NCI-H1694 treated with DMSO at 0.1 percent for 48 hours (cell line): ENCODE measurements at regions not wholly inside any gene's neighbourhood (a gene's known extent, or its start where the extent isn't known, plus 50 kb on each side); places are given as distances from the start of the nearest gene placed in this dataset.

Source experiments
- DNase-seq: peaks from one replicate; lab custom pipeline; 2025; lab: John Stamatoyannopoulos, UW

DNA sequence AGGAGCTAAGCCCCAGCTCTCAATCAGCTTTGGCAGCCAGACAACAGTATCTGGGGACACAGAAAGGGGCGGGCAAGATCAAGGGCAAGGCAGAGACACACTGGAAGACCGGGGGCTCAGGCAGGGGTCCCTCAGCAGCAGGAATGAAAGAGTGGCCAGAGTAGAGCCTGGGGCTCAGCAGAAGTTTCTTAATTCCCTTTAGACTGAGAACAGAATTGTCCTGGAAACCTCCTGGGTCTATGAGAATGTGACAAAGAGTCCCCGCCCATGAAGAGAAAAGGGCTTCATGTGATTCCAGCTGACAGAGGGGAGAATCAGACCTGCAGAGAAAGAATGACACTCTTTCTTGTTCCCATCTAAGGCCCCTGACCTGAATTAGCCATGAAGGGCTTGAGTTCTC is 95.2 kb upstream of the CTNNB1 start:
- no peak for DNase-seq

DNA sequence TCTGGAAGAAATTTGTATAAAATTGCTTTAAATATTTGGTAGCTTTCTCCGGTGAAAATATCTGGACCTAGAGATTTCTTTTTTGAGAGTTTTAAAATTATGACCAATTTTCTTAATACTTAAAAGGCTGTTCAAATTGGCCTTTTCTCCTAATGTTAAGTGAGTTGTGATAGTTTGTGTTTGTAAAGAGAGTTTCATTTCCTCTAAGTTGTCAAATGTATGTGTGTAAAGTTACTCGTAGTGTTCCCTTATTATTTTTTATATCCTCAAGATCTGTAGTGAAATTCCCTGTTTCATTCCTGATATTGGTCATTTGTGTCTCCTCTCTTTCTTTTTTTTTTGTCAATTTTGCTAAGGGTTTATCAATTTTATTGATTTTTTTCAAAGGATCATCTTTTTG is 92.6 kb upstream of the CTNNB1 start:
- no peak for DNase-seq

DNA sequence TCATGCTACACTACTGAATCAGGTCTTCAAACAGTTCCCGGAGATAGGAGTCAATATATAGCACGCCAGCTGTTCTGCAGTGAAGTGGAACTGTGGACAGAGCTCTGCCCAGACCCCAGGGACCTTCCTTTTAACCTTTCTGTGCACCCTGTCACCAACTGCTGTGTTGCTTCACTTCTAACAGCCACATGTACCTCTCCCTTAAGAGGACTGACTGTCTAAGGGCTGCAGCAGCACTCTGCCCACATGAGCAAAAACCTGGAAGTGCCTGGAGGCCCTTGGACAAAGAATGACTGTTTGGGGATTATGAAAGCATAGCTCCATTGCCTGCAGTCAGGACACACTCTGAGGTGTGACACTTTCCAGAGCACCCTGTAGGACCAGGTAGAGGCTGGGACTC is 88.3 kb upstream of the CTNNB1 start:
- no peak for DNase-seq

DNA sequence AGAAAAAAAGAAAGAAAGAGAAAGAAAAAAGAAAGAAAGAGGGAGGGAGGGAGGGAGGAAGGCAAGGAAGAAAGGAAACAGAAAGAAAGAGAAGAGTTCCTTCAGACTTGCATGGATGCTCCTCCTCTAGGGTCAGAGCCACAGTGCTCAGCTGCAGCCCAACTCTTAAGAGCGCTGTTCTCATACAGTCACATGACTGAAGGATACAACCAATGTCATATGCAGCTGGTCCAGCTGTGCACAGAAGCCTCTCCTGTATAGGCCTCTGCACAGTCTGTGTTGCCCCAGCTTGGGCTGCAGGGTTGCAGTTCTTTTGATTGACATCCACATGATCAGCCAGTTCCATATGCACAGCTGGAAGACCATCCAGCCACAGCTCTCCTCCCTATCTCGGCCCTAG is 86.8 kb upstream of the CTNNB1 start:
- no peak for DNase-seq

DNA sequence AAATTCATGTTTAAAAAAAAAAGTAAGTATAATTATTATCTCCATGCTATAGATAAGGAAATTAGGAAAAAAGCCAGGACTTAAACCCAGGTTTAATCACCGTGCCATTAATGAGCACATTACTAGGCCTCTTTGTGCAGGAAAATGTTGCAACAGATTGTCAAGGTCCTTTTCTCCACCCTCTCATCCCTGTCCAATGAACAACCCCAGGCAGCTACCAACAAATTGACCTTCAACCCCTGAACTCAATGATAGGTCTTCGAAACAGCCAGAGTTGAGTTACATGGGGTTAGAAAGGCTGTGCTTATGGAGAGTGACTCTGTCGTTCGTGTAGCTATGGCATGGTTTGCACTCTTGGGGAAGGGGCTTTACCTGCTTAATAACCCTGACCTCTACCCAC is 84.2 kb upstream of the CTNNB1 start:
- no peak for DNase-seq

DNA sequence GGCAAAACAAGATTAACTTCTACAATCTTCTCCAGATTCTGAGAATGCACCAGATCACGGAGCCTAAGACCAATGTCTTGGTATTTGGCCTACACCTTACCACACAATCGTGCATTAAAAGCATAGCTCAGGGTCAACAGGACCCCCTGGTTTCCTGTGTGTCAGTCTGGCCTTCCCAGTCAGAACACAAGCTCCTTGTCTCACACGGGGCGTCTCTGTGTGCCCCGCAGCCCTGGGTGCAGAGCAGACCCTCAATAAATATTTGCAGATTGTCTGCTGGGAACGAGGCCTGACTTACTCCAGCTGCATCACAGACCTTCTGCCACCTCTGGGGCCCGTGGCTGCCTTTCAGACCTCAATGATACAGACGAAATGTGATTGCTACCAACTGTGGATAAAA is 82.5 kb upstream of the CTNNB1 start:
- DNase-seq: no peak

DNA sequence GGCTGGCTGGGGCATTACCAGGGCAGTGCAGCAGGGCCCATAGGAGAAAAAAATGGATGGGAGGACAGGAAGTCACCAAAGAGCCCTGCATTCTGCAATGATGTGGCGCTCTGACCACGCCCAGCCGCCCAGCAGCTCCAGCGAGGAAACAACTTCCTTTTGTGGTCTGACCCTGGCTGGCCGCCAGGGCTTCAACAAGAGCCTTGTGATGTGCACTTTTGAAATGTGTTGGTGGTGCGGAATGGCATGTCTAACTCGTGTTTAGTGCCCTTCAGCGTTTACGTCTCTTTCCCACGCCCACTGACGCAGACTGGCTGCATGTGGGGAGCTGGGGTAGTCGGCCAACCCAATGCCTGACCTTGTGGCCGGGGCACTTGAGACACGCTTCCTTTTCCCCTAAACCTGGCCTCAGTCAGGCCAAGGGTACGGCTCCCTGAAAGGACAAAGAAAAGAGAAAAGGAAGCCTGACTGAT is 81.9 kb upstream of the CTNNB1 start:
- DNase-seq: no peak

DNA sequence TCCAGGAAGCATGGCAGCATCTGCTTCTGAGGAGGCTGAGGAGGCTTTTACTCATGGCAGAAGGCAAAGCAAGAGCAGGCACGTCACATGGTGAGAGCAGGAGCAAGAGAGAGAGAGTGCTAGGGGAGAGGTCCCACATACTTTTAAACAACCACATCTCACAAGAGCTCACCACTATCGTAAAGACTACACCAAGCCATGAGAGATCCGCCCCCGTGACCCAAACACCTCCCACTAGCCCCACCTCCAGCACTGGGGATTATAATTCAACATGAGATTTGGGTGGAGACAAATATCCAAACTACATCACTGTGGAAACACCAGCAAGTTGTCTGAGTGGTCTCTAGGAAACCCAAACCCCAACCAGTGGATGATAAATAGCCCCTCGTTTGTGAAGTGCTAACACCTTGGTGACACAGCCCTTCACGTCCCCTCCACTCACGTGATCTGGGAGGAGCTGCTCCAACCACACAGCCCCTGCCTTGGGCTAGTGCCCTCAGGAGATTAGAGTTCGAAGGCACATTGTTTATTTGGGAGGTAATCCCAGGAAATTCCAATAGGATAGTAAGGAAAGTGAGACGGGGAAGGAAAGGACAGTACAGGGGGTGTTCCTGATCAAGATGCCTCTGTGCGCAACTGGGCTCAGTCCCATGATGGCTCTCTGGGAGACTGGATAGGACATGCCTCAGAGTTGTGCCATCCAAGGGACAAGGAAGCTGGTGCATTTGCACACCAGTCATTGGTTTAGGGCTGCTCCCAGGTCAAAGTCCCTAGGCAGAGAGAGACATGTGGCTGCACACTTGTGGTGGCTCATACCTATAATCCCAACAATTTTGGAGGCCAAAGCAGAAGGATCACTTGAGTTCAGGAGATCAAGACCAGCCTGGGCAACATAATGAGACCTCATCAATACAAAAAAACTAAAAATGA is 80.6 kb upstream of the CTNNB1 start:
- DNase-seq: no peak

DNA sequence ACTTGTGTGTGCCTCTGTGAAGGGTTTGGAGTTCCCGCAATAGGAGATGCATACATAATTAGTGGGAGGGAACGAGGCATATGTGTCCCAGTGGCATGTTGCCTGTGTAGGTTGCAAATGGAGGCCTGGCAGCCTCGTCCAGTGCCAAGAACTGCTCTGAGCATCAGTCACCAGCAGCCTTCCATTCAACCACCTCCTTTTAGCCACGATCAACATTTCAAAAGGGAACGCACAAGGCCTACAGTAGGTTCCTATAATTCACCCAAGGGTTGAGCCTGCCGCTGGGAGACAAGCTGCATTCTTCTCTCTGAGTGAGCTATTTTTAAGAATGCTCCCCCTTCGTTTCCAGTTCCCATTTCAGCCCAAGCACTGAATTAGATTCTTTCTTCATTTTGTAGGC is 78.8 kb upstream of the CTNNB1 start:
- no peak for DNase-seq

DNA sequence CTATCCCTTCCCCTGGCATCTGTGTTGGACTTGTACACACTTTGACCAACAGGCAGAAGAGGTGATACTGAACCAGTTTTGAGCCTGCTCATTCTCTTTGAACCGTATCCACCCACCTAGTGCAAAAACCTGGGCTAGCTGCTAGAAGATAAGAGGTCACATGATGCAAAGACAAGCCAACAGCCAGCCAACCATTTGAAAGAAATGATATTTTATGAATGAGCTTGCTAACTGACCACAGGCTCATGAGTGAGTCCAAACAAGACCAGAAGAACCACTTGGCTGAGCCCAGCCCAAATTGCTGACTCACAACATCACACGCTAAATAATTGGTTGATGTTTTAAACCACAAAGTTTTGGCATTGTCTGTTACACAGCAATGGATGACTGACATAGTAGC is 74.0 kb upstream of the CTNNB1 start:
- no peak for DNase-seq

DNA sequence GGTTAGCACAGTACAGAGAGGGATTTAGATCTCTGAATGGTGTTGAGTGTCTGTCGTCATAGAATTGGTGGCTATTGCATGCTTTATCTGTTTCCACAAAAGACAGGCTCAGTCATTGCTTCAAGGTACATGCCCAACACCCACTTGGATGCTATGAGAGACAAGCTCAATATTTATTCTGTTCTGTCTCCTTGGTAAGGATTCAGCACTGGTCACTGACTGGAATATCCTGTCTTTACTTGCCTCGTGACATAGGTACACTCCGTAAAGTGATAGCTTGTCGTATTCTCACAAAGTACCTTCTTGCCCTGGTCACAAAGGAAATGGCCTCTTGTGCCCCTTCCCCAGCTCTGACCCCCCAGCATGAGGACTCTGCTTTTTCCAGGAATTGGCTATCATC is 72.8 kb upstream of the CTNNB1 start:
- no peak for DNase-seq

DNA sequence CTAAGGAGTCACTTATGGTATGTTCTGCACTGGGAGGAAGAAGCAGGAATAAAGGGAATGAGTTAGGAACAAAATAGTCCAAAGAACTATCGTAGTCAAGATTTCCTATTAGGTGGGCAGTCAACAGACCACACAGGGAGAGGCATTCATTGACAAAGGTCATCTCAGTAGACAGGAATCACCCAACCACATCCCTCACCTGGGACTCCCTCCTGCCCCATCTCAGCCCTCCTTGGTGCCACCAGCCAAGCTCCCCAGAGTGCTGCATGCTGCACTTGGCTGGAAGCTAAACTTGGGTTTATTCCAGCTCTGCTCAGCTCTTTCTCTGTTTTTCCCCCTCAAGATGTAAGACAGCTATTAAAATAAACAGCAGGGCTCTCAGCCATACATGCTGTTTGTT is 72.3 kb upstream of the CTNNB1 start:
- no peak for DNase-seq

DNA sequence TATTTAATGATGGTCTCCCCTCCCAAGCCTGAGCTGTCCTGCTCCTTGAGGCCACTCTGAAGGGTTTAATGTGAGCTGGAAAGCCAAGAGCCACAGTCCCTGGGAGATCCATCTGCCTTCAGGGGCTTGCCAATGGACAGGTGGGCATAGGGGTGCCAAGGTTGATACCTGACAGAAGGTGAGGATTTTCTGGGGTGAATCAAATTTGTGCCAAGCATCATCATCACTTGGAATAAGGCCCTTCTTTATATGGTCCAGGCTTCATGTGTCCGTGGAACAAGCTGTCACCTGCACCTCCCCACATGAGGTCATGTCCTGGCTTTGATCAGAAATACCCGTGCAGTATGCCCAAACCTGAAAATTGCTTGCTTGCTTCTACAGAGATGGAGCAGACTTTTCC is 71.9 kb upstream of the CTNNB1 start:
- DNase-seq: no peak

DNA sequence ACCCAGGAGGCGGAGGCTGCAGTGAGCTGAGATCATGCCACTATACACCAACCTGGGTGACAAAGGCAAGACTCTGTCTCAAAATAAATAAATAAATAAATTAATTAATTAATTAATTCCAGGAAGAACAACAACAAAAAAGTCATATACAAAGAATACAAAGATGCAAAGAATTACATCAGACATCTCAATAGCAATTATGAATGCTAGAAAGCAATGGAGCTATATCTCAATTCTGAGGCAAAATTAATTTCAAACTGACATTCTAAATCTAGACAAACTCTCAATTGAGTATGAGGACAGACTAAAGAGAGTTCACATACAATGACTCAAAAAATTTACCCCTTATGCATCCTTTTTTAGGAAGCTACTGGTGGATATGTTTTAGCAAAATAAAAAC is 69.6 kb upstream of the CTNNB1 start:
- no peak for DNase-seq

DNA sequence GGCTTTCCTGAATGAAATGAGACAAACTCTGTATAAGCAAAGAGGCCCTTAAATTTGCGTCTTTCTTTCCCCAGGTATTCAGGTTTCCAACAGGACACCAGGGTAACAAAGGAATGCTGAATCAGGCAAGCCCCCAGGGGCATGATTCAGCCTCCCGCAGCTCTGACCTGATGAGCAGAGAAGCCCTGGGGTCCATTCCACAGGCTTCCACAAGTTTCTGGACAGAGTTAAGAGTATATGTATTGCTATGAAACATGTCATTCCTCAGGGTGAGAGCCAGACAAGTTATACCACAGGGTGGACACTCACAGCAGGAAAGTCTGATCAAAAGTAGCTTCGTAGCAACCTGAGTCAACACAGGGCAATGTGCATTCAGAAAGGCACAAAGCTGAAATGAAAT is 68.1 kb upstream of the CTNNB1 start:
- DNase-seq: no peak

DNA sequence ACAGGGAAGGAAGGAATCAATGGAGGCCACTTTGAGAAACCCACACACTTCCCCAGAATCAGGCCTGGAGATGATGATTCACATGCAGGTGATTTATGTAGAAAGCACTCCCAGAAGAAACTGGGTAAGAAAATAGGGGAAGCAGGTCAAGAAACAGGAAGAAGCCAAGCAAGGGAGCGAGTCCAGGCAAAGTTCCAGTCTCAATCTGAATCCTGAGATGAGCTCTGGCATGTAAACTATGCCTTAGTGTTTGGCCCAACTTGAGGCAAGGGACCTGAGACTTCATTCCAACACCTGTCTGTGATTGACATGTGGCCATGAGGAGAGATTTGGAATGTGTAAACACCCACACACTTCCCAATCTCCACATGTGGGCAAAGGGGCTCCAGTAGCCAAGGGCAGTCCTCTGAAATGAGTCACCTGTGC is 61.6 kb upstream of the CTNNB1 start:
- DNase-seq: no peak

DNA sequence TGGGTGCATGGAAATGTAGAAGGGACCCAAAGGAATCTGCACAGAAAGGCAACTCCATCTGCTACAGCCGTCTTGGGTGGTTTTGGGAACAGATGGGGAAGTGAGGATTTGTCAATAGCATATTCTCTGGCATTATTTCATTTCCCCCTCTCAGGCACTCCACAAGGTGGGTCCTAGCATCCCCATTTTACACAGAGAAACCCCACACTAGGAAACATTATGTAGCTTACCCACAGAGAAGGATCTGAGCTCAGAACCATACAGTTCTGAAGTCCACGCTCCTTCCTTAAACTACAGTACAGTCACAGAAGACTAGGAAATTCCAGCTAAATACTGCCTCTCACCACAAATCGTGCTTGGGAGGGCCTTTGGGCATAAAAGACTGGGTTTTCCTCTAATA is 61.2 kb upstream of the CTNNB1 start:
- no peak for DNase-seq

DNA sequence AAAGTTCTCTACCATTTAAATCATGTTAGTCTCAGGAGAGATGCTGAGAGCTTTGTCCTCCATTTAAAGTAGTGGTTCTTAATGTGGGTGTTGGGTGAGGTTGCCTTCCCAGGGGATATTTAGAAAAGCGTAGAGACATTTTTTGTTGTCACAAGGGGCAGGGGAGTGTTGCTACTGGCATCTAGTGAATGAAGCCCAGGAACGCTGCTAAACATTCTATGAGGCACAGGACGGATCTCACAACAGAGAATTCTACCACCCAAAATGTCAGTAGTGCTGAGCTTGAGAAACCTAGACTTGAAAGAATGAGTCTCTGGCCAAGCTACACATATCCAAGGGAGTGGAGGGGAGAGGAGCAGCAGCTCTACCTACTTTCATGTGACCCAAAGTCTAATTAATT is 60.7 kb upstream of the CTNNB1 start:
- DNase-seq: no peak

DNA sequence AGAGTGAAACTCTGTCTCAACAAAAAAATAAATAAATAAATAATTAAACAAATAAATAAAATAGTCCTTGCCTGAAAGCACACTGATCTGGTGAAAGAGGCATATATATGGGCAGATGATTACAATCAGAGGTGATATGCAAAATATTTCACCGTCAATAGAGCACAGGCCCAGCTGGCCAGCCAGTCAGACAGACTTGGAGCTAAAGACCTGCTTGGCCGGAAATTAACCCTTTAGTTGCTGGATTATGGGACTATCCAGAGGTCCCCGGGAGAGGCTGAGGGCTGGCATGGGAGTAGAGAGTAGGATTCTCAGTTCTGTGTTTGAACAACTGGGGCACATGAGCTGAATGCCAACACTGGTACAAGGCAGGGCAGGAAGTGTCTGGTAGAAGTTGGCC is 59.1 kb upstream of the CTNNB1 start:
- DNase-seq: no peak

DNA sequence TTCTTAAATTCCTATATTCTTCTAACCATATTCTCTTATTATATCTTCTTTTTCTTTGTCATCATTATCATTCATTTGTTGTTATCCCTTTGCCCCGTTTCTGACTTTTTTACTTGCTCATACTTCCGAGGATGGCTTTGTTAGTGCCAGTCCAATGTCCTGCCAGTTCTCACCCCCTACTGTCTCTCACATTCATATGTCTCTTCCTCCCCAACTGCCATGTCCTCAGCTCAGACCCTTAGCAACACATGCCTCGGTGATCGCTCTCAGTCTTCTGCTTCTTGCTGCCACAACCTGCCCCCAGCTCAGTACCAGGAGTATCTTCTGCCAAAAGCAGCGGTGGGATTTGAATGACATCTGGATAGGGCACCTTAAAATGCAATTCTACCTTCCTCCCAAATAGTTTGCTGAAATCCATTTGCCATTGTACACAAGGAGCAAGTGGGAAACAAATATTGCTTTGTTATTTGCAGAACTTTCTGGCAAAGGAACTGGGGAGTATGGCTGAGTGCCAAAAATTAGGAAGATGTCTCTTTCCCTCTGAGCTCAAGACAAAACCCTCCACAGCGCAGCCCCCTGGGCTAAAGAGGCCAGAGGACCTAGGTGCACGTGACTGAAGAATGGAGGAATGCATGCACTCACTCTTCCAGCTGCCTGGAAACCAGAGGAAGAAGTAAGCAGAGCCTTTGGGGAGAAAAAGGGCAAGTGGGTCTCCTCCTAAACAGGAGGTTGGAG is 57.7 kb upstream of the CTNNB1 start:
- no peak for DNase-seq

DNA sequence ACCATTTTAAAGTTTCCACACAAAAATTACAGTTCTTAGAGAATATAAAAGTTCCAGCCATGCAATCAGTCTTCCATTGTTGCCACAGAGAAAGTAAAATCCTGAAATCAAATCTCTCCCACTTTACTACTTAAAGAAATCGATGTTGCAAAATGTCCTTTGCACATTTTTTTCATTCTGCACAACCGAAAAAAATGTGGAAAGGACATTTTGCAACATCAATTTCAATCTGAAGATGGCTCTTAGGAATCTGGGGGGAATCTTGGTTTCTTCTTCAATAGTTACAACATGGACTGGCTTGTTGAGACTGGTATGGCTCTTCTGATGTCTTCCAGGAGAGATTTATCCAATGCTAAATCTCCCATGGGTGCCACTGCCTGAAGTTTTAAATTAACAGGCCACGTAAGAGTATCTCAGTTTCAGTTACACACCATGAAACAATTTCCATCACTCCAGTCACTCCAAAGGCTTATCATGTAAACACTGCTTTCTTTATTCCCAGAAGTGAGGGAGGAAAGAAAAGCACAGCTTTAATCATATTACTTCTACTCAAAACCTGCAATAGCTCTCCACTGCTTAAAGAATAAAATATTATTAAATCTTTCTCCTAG is 55.8 kb upstream of the CTNNB1 start:
- no peak for DNase-seq

DNA sequence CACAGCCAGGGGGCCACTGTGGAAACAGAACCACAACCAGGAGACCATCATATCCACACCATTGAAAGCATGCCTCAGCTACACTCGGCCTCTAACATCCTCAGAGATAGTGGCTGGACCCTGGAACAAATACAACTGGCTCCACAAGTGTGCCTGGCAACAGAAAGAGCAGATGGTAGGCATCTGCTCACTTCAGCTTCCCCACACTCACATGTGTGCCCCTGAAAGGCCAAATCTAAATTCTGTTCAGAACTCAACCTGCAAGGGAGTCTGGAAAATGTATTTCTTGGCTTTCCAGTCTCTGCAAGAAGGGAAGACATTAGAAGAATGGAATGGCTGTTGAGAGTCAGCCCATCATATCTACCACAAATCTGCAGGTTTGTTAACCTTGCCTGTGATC is 54.7 kb upstream of the CTNNB1 start:
- no peak for DNase-seq

DNA sequence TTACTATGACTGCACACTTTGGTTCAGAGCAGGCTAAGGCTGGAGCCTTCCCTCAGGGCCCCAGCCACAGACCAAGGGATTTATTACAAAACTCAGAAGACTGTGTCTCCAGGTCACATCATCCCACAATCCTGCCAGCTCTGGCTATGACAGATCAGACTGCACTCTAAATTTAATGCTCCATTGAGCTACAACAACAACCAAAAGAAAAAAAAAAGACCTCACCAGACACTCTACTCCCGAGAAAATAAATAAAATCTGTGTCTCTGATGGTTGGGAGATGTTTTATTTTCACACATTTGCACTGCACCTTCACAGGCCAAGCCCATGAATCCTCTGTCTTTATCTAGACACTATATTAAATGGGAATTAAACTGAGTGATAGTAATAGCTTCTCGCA is 50.8 kb upstream of the CTNNB1 start:
- peak; percentile 24 for DNase-seq
